GM19035 (cell line): ENCODE measurements at regions not wholly inside any gene's neighbourhood (a gene's known extent, or its start where the extent isn't known, plus 50 kb on each side); places are given as distances from the start of the nearest gene placed in this dataset.

Experiments
- ATAC-seq: cut with Tn5 transposase; IDR thresholded peaks from one replicate; pipeline ENCODE4 v1.9.1; 2021; ENCODE audit not compliant: unreplicated experiment

DNA sequence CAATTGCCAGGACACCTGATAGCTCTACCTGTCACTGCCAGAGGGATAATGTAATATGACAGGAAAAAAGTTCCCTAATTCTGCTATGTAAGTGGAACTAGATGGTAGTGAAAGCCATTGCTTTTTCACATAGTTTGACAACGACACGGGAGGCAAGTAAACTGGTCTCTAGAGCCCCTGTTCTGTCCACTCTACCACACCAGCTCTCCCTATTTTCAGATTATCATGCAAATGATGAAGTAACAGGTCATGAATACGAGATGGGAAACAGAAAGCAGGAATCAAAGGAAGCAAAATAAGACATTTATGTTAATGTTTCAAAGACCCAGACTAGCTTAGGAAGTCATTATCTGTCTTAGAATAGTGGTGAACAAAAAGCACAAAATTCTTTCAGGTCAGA lies 56.2 kb downstream of the TAF11L14 start:
- no peak for ATAC-seq

- no peak for ATAC-seq
Observed at GRCh38 chr5:17691762-17692161, 57.5 kb downstream of the TAF11L14 start.

- ATAC-seq, result no peak
Observed at GRCh38 chr5:17694371-17694770, 60.1 kb downstream of the TAF11L14 start.

GRCh38 chr5:17694914-17695313 lies 60.7 kb downstream of the TAF11L14 start:
- no peak for ATAC-seq

GRCh38 chr5:17696627-17697026 lies 62.4 kb downstream of the TAF11L14 start:
- ATAC-seq, result no peak

DNA sequence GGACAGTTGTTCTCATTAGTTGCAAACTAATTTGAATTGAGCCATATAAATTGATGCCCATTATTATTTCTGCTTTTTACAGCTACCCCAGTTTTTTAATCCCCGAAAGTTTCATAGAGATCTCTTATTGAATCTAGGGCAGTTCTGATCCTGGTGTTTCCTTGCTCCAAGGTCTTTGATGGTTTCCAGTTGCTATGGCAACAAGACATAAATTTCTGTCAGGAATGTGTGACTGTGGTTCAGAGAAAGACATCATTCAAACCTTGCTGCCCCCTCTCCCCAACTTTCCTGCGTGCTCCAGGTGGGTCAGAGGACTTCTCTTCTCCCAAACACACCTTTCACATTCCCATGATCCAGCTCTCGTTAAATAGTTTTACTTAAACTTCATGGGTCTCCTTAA lies 63.4 kb downstream of the TAF11L14 start:
- no peak for ATAC-seq

DNA sequence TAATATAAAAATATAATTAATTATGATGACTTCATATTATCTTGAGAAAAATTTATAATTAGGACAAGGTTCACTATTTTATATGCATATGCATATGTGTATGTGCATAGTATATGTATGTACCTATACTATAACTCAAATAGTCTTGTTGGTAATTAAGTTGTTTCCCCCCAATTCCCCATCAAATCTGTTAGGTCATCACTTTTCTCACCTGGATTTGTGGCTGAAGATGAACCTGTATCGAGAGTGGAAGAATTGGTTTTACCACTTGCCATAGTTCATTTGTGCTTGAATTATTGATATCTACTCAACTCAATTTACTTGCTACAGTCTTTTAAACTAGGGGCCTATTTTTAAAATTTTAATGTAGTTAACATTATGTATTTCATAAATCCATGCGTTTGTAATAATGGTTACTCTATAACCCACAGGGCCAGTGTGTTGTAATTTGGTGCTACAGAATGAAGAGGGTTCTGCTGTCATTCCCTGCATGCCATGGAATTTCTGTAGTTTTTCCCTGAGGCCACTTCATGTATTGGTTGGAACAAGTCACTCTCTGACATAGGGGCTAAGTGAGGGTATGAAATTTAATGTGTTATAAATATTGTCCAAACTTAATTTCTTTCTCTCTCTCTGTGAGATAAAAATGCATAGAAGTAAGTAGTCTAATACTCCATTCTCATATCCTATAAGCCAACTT lies 74.9 kb downstream of the TAF11L14 start:
- ATAC-seq, result no peak

- ATAC-seq, result no peak
Observed at GRCh38 chr5:17713301-17713700, 79.0 kb downstream of the TAF11L14 start.

DNA sequence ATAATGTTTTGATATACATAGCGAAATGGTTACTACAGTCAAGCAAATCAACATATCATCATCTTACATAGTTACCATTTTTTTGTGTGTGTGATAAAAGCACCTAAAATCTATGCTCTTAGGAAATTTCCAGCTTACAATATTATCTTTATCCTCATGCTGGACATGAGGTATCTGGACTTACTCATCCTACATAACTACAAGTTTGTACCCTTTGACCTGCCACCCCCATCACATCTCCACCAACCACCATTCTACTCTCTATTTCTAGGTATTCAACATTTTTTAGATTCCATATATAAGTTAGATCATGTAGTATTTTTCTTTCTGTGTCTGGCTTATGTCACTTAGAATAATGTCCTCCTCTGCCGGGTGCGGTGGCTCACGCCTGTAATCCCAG lies 79.9 kb downstream of the TAF11L14 start:
- no peak for ATAC-seq

DNA sequence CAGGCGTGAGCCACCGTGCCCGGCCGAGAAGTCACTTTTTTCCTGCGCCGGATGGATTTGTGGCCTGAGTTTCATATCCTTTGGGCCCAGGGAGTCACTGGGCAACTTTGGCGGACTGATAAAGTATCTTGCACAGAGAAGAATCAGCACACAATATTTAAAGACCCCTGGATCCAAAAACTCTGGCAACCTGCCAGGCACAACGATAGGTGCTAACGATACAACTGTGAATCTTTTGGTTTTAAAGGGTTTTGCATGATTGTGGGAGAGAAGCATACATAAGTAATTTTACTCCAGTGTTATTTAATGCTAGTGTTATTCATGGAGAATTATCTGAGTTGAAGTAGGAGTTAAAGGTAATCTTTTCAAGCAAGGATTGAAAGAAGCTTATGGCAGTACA lies 85.3 kb downstream of the TAF11L14 start:
- ATAC-seq, result no peak

DNA sequence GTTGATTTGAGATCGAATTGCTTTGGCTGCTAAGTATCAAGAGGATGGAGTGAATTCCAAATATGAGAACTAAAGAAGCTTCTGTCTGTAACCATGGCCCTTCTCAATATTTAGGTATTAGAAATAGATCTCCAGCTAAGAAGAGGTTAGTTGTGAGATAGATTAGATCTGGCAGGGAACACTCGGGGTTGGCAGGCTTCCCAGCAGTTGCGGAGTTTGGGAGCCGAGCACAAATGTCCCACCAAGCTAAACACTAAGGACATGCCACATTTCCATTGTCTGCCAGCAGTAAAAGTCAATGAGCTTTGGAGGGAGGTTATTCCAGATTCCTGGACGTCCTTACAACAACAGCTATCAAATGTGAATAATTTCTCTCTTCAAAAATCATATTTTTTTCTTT lies 85.8 kb downstream of the TAF11L14 start:
- no peak for ATAC-seq

DNA sequence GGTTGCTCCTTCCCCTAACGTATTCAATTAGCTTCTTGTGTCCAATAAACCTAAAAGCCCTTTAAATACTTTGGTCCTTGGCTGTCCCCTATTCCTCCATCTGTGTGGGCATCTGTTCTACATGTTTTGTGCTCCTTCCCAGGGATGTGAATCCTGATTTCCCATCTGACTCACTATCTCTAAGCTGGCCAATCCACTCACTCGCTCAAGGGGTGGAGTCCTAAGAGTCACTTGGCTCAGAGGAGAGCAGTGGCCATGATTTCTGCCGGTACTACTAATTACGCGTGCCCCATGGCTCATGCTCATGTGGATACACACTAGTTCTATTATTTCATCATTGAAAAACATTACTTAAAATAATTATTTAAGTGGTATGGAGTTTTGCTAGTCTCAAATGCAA lies 89.6 kb downstream of the TAF11L14 start:
- no peak for ATAC-seq

GRCh38 chr5:17727098-17727497 lies 92.8 kb downstream of the TAF11L14 start:
- ATAC-seq, result no peak

- no peak for ATAC-seq
Observed at GRCh38 chr5:17730421-17730820, 96.2 kb downstream of the TAF11L14 start.

DNA sequence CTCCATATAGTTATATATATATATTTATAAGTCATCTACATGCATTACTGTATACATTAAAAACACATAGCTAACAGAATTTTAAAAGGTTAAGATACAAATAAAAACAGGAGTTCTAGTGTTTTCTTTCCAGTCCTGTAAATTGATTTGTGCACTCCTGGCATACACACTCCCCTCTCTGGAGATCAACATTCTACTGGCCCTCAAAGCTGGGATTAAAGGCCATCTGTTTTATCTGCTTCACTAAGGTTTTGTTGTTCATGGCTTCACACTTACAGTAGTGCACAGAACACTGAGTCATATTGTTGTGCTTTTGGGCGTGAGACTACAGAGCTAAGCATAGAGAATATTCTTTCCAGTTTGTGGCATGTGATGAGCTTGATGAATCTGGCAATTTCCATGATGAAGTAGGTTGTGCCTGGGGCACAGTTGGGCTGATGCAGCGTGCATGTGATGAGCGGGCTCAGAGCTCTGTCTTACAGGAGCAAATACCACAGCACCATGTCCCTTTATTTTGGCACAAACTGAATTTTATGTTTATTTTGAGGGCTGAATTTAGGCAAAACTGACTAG lies 98.2 kb downstream of the TAF11L14 start:
- ATAC-seq, result no peak

GRCh38 chr5:17734011-17734410 lies 99.8 kb downstream of the TAF11L14 start:
- no peak for ATAC-seq

DNA sequence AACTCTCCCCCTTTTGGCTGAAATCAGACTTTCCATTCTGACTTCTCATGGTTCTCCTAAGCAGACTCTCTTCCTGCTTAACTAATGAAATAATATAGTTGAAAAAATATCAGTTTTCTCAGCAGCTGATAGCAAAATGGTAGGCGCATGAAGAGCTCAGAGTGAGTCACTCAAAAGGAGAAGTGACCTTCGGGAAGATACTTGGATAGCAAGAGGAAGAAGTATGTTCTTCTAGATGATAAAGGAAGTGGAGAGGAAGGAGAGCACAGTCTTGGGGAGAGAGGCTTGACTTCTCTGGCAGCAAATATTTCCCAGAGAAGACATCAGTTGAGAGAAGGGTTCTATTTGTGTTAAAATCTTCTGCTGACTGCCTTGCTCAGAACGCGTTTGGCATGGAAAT lies 101.5 kb downstream of the TAF11L14 start:
- no peak for ATAC-seq

DNA sequence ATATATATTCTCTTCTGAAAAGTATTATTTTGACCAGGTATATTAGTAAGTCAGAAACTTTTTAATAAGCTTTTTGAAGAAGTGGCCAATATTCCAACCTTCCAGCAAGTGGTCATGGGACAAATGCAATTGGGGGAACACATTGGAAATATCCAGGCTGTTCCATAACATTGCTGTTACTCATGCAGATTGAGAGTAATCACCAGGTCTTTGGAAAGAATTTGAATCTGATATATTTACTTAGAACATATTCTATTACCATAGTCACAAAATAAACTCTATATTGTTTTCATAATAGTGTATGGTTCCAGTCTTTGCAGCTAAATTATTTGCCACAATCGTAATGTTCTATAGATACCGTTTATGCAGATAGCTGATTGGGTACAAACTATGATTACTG lies 102.8 kb downstream of the TAF11L14 start:
- ATAC-seq, result no peak

DNA sequence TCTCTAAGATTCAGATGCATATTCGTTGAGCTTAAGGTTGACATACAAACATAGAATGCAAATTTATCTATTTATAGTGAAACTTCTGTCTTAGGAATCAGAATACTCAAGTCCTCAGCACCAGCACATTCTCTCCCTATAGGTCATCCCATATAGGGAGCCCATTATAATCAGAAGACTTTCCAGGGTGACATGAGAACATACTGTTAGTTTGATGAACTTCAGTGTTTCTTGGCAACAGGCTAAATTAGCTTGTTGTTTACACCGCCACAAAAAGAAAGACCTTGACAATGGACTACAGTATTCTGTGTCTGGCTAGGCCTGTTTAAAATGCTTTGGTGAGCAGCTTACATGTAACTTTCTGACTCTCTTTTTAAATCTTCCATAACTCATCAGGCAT lies 104.2 kb downstream of the TAF11L14 start:
- ATAC-seq, result no peak

GRCh38 chr5:17743580-17744435 lies 109.5 kb downstream of the TAF11L14 start:
- ATAC-seq, result no peak

GRCh38 chr5:17748201-17748600 lies 113.9 kb downstream of the TAF11L14 start:
- no peak for ATAC-seq

- no peak for ATAC-seq
Observed at GRCh38 chr5:17748941-17749340, 114.7 kb downstream of the TAF11L14 start.
